Ovary (tissue), 7 donors: ENCODE measurements at regions not wholly inside any gene's neighbourhood (a gene's known extent, or its start where the extent isn't known, plus 50 kb on each side); places are given as distances from the start of the nearest gene placed in this dataset.

Experiments used
- DNase-seq, 5 donors: peaks; one replicate each; pipeline ENCODE4 v3.0.0-alpha.2; 2019 to 2020
- H3K27ac ChIP-seq, 2 donors: fragments of 200-600 bp; one replicate each; pipeline versions ENCODE4 v1.5.1 to v1.8.0; 2019 to 2022
- H3K27me3 ChIP-seq: fragments of 200-600 bp; one replicate; pipeline ENCODE4 v1.8.0; 2022
- H3K36me3 ChIP-seq: fragments of 200-600 bp; sonication (generic); one replicate; pipeline ENCODE4 v1.5.1; 2019
- H3K4me1 ChIP-seq: one replicate; pipeline ENCODE4 v1.8.1; 2013; ENCODE audit warnings: mild to moderate bottlenecking, moderate library complexity; ENCODE audit not compliant: insufficient read depth
- H3K4me3 ChIP-seq: fragments of 200-600 bp; sonication (generic); one replicate; pipeline ENCODE4 v1.5.1; 2017
- H3K9me3 ChIP-seq, 2 donors: fragments of 200-600 bp in 1 of 2; sonication (generic) in 1 of 2; one replicate each; pipeline versions ENCODE4 v1.5.1 to v1.8.1; 2013 to 2019; ENCODE audit warnings: mild to moderate bottlenecking in 1 of 2, moderate library complexity in 1 of 2
- EP300 ChIP-seq: sonication (generic); formaldehyde crosslinking; IDR thresholded peaks from one replicate; pipeline ENCODE4 v1.6.1; 2017; ENCODE audit warnings: antibody characterized with exemption
- POLR2A ChIP-seq: fragments of 450-650 bp; IDR thresholded peaks from one replicate; pipeline ENCODE4 v1.6.1; 2017; ENCODE audit warnings: antibody characterized with exemption, mild to moderate bottlenecking, moderate library complexity
- WGBS, 3 donors: extraction: QIAGEN DNeasy Blood & Tissue Kit in 1 of 3; methylation state at CpG; one replicate each; pipeline versions ENCODE4 v1.1.5 to v1.1.7; 2013 to 2017; 5-methylcytosine and 5-hydroxymethylcytosine counted together
- intact Hi-C, 4 donors: fragments of 100-400 bp; cut with DNase I; formaldehyde crosslinking; loops; one replicate each; pipeline versions ENCODE4 v1.11.0 to v1.15.1; 2022 to 2023
- TF ChIP-seq, protein P1 (sequence below), 3 donors: fragments of 450-650 bp in 2 of 3; fragments of 200-600 bp in 1 of 3; IDR thresholded peaks; one replicate each; pipeline versions ENCODE4 v1.5.1 to v1.8.0; 2016 to 2022; ENCODE audit warnings: antibody characterized with exemption in 3 of 3, mild to moderate bottlenecking in 1 of 3
- donor health status: DM: no; HTN: no; CAD: no; lungs with moderate emphysema.
- donor health status: DM: no; HTN: no; CAD: no.
- donor health status: Bipolar disorder and iron deficiency.
- donor health status: DM: no; HTN: no; CAD: no.
- donor health status: DM: yes; HTN: yes; CAD: no.

DNA sequence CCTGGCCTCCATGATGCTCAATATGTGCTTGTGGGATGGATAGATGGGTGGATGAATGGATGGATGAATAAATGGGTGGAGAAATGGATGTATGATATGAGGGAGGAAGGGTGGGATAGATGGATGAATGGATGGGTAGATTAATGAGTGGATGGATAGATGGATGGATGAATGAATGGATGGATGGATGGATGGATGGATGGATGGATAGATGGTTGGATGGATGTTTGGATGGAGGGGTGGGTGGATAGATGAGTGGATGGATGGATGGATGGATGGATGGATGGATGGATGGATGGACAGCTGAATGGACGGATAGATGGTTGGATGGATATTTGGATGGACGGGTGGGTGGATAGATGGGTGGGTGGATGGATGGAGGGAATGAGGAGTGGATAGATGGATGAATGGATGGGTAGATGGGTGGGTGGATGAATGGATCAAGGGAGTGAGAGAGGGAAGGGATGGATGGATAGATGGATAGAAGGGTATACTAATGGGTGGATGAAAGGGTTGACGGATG is 139.4 kb downstream of the CEBPB start:
- no peaks in the 10 kb centered on the region for H3K9me3 ChIP-seq
- no peaks in the 10 kb centered on the region for H3K27me3 ChIP-seq
- 88 to 95% (median 93%) methylated on average over 3 of the region's 3 CpGs for WGBS, 3 donors
- no peak overlapping the region for H3K27ac ChIP-seq
- H3K36me3 ChIP-seq, result no peaks in the 10 kb centered on the region
- DNase-seq, result peak in 1 of 5 donors; percentile 7
- intact Hi-C loops, result no loop called here
- H3K4me1 ChIP-seq, result peaks cover 2% of the 10 kb centered on the region
- no peak overlapping the region for H3K4me3 ChIP-seq
- TF ChIP-seq, protein P1, sequence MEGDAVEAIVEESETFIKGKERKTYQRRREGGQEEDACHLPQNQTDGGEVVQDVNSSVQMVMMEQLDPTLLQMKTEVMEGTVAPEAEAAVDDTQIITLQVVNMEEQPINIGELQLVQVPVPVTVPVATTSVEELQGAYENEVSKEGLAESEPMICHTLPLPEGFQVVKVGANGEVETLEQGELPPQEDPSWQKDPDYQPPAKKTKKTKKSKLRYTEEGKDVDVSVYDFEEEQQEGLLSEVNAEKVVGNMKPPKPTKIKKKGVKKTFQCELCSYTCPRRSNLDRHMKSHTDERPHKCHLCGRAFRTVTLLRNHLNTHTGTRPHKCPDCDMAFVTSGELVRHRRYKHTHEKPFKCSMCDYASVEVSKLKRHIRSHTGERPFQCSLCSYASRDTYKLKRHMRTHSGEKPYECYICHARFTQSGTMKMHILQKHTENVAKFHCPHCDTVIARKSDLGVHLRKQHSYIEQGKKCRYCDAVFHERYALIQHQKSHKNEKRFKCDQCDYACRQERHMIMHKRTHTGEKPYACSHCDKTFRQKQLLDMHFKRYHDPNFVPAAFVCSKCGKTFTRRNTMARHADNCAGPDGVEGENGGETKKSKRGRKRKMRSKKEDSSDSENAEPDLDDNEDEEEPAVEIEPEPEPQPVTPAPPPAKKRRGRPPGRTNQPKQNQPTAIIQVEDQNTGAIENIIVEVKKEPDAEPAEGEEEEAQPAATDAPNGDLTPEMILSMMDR (IDR thresholded peaks at IDR 0.05), result no peak
- TF ChIP-seq EP300 (no peak), POLR2A (no peak)

DNA sequence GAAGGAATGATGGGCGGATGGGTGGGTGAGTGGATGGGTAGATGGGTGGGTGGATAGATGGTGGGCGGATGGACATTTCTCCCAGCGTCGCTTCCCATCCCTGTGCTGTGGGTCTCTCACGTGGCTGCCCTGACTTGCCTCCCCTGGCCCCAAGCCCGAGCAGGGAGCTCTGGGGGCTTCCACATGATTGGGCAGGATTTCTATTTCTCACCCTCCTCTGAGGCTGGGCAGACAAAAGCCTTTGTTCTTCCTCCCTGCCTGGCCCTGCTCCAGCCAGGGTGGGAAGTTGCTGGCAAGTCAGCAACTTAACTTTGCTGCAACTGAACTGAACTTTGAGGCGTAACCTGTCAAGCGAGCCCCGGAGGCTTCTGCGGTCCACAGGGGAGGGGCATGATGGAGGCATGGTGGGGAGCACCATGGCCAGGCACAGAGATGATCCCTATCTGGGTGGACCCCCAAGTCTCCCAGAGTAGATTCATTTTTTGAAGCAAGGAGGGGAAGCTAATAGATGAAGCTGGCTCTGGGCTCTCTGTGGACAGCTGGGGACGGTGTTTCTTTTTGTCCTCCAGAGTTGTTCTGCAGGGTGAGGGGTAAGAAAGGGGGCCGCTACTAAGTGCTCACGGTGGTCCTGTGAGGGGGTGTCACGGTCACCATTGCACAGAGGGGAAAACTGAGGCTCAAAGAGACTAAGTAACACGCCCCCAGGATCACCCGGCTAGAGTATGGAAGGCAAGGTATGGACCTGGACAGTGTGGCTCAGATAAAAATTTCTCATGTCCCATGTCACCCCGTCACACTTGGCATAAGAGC is 140.1 kb downstream of the CEBPB start:
- DNase-seq, result peak in 2 of 5 donors; percentile 22 to 33
- H3K36me3 ChIP-seq, result no peaks in the 10 kb centered on the region
- intact Hi-C loops, result no loop called here
- H3K27ac ChIP-seq, result no peak overlapping the region
- WGBS, 3 donors, result 62 to 72% (median 72%) methylated on average over 17 of the region's 17 CpGs
- no peak overlapping the region for H3K4me3 ChIP-seq
- no peaks in the 10 kb centered on the region for H3K9me3 ChIP-seq
- peaks cover 2% of the 10 kb centered on the region for H3K4me1 ChIP-seq
- TF ChIP-seq EP300 (no peak), POLR2A (no peak)
- TF ChIP-seq, protein P1 (IDR thresholded peaks at IDR 0.05), result no peak
- no peaks in the 10 kb centered on the region for H3K27me3 ChIP-seq

DNA sequence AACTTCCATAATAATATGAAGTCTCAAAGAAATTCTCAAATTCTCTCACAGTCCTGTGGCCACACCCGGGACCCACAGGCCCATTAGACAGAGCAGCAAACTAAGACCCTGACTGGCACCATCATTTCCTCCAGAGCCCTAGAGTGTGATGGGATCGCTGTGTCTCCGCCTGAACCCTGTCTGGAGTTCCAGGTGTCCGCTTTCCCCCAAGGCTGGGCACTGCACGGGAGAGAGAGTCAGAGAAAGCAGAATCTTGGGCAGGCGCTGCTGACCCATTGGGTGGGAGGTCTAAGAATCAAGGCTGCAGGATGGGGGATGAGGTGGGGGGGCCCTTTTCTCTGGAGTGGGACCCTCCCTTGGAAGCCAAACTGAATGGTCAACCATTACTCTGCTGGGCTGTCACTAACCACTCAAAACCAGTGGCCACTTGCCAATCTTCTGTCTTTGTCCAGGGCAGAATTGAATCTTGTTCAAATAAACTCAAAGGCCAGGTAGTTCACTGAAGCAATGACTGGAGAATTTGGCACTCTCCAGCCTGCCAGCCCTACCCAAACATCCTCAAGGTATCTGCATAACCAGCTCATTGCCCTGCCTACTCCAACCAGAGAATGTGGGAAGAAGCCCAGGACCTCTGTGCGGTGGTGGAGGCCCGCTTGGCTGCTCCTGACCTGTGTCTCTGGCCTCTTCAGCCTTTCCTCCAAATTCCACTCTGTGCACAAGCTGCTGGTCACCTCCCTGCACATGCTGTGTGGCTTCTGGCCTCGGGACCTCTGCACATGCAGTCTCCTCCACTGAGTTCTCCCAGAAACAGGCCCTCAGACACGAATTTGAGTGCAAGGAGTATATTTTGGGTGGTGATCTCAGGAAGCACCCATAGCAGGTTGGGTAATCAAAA is 141.1 kb downstream of the CEBPB start:
- intact Hi-C loops, result no loop called here
- H3K9me3 ChIP-seq, result no peaks in the 10 kb centered on the region
- 91 to 95% (median 95%) methylated on average over 10 of the region's 10 CpGs for WGBS, 3 donors
- no peak overlapping the region for H3K4me3 ChIP-seq
- no peaks in the 10 kb centered on the region for H3K36me3 ChIP-seq
- H3K27me3 ChIP-seq, result no peaks in the 10 kb centered on the region
- no peak for TF ChIP-seq POLR2A
- TF ChIP-seq, protein P1 (IDR thresholded peaks at IDR 0.05), result no peak
- no peak for TF ChIP-seq EP300
- H3K4me1 ChIP-seq, result peaks cover 2% of the 10 kb centered on the region
- peak in 2 of 5 donors; percentile 21 to 29 for DNase-seq
- no peak overlapping the region for H3K27ac ChIP-seq

DNA sequence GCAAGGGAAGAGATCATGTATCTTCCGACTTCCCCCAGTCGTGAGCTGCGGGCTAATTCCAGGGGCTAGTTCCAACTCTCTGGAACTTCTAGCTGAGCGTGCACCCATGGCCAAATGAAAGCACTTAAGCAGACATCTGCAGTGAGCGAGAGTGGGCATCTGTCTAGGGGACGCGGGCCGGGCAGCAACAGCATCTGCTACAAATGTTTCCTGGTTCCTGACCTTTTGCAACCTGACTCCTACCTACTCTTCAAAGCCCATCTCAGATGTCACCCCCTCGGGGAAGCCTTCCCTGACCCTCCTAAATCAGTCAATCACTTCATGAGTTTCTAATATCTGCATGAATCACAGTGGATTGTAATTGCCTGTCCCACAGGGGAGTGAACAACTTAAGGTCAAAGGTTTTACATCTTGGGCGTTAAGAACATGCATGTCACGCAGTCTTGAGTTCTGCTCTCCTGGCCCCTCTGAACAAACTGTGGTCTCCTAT is 141.9 kb downstream of the CEBPB start:
- WGBS, 3 donors, result 84 to 94% (median 90%) methylated on average over 11 of the region's 11 CpGs
- Histone ChIP-seq H3K4me1 (peaks cover 2% of the 10 kb centered on the region), H3K36me3 (no peaks in the 10 kb centered on the region), H3K4me3 (no peak overlapping the region), H3K9me3 (no peaks in the 10 kb centered on the region), H3K27ac (no peak overlapping the region), H3K27me3 (no peaks in the 10 kb centered on the region)
- intact Hi-C loops, result no loop called here
- DNase-seq, result peak in 1 of 5 donors; percentile 28
- TF ChIP-seq, protein P1 (IDR thresholded peaks at IDR 0.05), result no peak
